Neural cell (in vitro differentiated cells): ENCODE measurements at regions not wholly inside any gene's neighbourhood (a gene's known extent, or its start where the extent isn't known, plus 50 kb on each side); places are given as distances from the start of the nearest gene placed in this dataset.

ENCODE experiments used
- H2AFZ ChIP-seq: fragments of 200-600, 300-800 bp; sonication (generic), shearing (Covaris generic); 2 replicates; pipeline ENCODE4 v1.6.0; 2014; ENCODE audit warnings: low read depth, mild to moderate bottlenecking, antibody characterized with exemption, low read length, moderate library complexity
- H3F3A ChIP-seq: fragments of 200-600 bp; shearing (Covaris generic); 2 replicates; pipeline ENCODE4 v1.6.1; 2016; ENCODE audit warnings: mild to moderate bottlenecking, moderate library complexity, mixed read lengths, antibody characterized with exemption, low read length; ENCODE audit not compliant: insufficient read depth, poor library complexity, severe bottlenecking
- H3K27ac ChIP-seq: fragments of 200-600, 300-800 bp; sonication (generic), shearing (Covaris generic); 2 replicates; pipeline ENCODE4 v1.5.1; 2014; ENCODE audit warnings: mild to moderate bottlenecking, low read length, moderate library complexity
- H3K27me3 ChIP-seq: fragments of 300-800, 200-600 bp; sonication (generic), shearing (Covaris generic); 2 replicates; pipeline ENCODE4 v1.6.0; 2014; ENCODE audit warnings: mild to moderate bottlenecking, low read depth, low read length, moderate library complexity; ENCODE audit not compliant: insufficient read depth
- H3K36me3 ChIP-seq: fragments of 300-800, 200-600 bp; sonication (generic), shearing (Covaris generic); 2 replicates; pipeline ENCODE4 v1.5.1; 2014; ENCODE audit warnings: mild to moderate bottlenecking, antibody characterized with exemption, low read length, moderate library complexity; ENCODE audit not compliant: insufficient read depth
- H3K4me2 ChIP-seq: fragments of 300-800, 200-600 bp; sonication (generic), shearing (Covaris generic); 2 replicates; pipeline ENCODE4 v1.6.0; 2014; ENCODE audit warnings: mild to moderate bottlenecking, low read length
- H3K4me3 ChIP-seq: fragments of 300-800, 200-600 bp; sonication (generic), shearing (Covaris generic); 2 replicates; pipeline ENCODE4 v1.5.1; 2014; ENCODE audit warnings: mild to moderate bottlenecking, low read length, moderate library complexity
- H3K79me2 ChIP-seq: fragments of 200-600 bp; shearing (Covaris generic); replicated peaks from 2 replicates; pipeline ENCODE4 v1.6.0; 2014; ENCODE audit warnings: mild to moderate bottlenecking, low read length, moderate library complexity; ENCODE audit not compliant: insufficient read depth
- H3K9ac ChIP-seq: fragments of 300-800, 200-600 bp; sonication (generic), shearing (Covaris generic); 2 replicates; pipeline ENCODE4 v1.6.1; 2016; ENCODE audit warnings: mild to moderate bottlenecking, low read length, mixed read lengths
- H3K9me2 ChIP-seq: fragments of 200-600 bp; shearing (Covaris generic); 2 replicates; pipeline ENCODE4 v1.6.1; 2016; ENCODE audit warnings: mild to moderate bottlenecking, low read length, mixed read lengths; ENCODE audit not compliant: insufficient read depth
- H3K9me3 ChIP-seq: fragments of 200-600, 300-800 bp; sonication (generic), shearing (Covaris generic); 2 replicates; pipeline ENCODE4 v1.6.1; 2016; ENCODE audit warnings: mild to moderate bottlenecking, mixed run types, low read length, moderate library complexity, mixed read lengths
- H4K20me1 ChIP-seq: fragments of 200-600 bp; shearing (Covaris generic); 2 replicates; pipeline ENCODE4 v1.6.1; 2016; ENCODE audit warnings: mild to moderate bottlenecking, mixed run types; ENCODE audit not compliant: insufficient read depth
- CTCF ChIP-seq: fragments of 450-650 bp; IDR thresholded peaks from 2 replicates; pipeline ENCODE4 v1.5.1; 2014; ENCODE audit warnings: antibody characterized with exemption, mild to moderate bottlenecking, moderate library complexity; ENCODE audit not compliant: poor library complexity, severe bottlenecking
- EP300 ChIP-seq: fragments of 450-650 bp; conservative IDR thresholded peaks from 2 replicates; pipeline ENCODE4 v1.6.1; 2014; ENCODE audit warnings: antibody characterized with exemption, mild to moderate bottlenecking, moderate library complexity; ENCODE audit not compliant: poor library complexity, severe bottlenecking
- EZH2 ChIP-seq: fragments of 200-600, 300-800 bp; shearing (Covaris generic), sonication (generic); IDR thresholded peaks from 2 replicates; pipeline ENCODE4 v1.6.1; 2014; ENCODE audit warnings: antibody characterized with exemption, low read length, borderline replicate concordance, mild to moderate bottlenecking; ENCODE audit not compliant: insufficient read depth, poor library complexity, severe bottlenecking
- MXI1 ChIP-seq: fragments of 450-650 bp; conservative IDR thresholded peaks from 2 replicates; pipeline ENCODE4 v1.6.1; 2014; ENCODE audit warnings: antibody characterized with exemption, mild to moderate bottlenecking; ENCODE audit not compliant: poor library complexity, severe bottlenecking
- POLR2AphosphoS5 ChIP-seq: IDR thresholded peaks from 2 replicates; pipeline ENCODE4 v1.6.1; 2012
- RAD21 ChIP-seq: fragments of 450-650 bp; conservative IDR thresholded peaks from 2 replicates; pipeline ENCODE4 v1.6.1; 2014; ENCODE audit warnings: antibody characterized with exemption, mild to moderate bottlenecking, moderate library complexity
- SMC3 ChIP-seq: fragments of 450-650 bp; conservative IDR thresholded peaks from 2 replicates; pipeline ENCODE4 v1.6.1; 2014; ENCODE audit warnings: antibody characterized with exemption, mild to moderate bottlenecking, moderate library complexity; ENCODE audit not compliant: poor library complexity
- TAF1 ChIP-seq: IDR thresholded peaks from 2 replicates; pipeline ENCODE4 v1.6.1; 2012; ENCODE audit warnings: low read depth
- TF ChIP-seq, protein P1 (sequence below): IDR thresholded peaks from 2 replicates; pipeline ENCODE4 v1.6.1; 2012; ENCODE audit warnings: borderline replicate concordance

GRCh38 chr19:28874742-28875141, 338.2 kb downstream of the UQCRFS1 start:
- Histone ChIP-seq H3K4me3 (no peak overlapping the region), H3K4me2 (no peak overlapping the region), H2AFZ (no peak overlapping the region), H3K9me3 (no peaks in the 10 kb centered on the region), H3K36me3 (no peaks in the 10 kb centered on the region), H3K79me2 (no peaks in the 10 kb centered on the region), H3K27ac (no peak overlapping the region), H3K27me3 (no peaks in the 10 kb centered on the region), H3K9me2 (no peaks in the 10 kb centered on the region), H4K20me1 (no peaks in the 10 kb centered on the region), H3K9ac (no peak overlapping the region), H3F3A (no peaks in the 10 kb centered on the region)
- TF ChIP-seq CTCF = no peak
- TF ChIP-seq, protein P1, sequence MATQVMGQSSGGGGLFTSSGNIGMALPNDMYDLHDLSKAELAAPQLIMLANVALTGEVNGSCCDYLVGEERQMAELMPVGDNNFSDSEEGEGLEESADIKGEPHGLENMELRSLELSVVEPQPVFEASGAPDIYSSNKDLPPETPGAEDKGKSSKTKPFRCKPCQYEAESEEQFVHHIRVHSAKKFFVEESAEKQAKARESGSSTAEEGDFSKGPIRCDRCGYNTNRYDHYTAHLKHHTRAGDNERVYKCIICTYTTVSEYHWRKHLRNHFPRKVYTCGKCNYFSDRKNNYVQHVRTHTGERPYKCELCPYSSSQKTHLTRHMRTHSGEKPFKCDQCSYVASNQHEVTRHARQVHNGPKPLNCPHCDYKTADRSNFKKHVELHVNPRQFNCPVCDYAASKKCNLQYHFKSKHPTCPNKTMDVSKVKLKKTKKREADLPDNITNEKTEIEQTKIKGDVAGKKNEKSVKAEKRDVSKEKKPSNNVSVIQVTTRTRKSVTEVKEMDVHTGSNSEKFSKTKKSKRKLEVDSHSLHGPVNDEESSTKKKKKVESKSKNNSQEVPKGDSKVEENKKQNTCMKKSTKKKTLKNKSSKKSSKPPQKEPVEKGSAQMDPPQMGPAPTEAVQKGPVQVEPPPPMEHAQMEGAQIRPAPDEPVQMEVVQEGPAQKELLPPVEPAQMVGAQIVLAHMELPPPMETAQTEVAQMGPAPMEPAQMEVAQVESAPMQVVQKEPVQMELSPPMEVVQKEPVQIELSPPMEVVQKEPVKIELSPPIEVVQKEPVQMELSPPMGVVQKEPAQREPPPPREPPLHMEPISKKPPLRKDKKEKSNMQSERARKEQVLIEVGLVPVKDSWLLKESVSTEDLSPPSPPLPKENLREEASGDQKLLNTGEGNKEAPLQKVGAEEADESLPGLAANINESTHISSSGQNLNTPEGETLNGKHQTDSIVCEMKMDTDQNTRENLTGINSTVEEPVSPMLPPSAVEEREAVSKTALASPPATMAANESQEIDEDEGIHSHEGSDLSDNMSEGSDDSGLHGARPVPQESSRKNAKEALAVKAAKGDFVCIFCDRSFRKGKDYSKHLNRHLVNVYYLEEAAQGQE = no peak
- no peak for TF ChIP-seq MXI1
- TF ChIP-seq TAF1 = no peak
- no peak for TF ChIP-seq RAD21
- no peak for TF ChIP-seq SMC3
- no peak for TF ChIP-seq EP300
- TF ChIP-seq EZH2 = no peak
- no peak for TF ChIP-seq POLR2AphosphoS5

DNA sequence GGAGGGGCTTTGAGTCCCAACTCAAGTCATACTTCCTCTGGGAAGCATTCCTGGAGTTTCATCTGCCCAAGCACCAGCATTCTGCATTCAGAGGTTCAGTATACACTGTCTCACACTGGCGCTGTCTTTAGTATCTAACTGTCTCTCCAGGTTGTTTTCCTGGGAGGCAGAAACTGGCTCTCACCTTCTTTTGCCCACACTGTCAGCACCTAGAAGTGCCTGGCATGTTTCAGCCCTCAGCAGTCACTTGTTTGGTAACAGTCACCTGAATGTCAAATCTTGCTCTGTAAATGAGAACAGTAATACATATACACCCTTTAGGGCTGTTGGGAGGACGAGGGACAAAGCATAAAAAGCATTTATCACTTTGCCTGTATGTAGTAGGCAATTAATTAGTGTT, 339.6 kb downstream of the UQCRFS1 start:
- no peak overlapping the region for H3K9ac ChIP-seq
- H3K36me3 ChIP-seq = no peaks in the 10 kb centered on the region
- TF ChIP-seq RAD21 (no peak), MXI1 (no peak), TAF1 (no peak), SMC3 (no peak), EP300 (no peak), POLR2AphosphoS5 (no peak), EZH2 (no peak), CTCF (no peak)
- TF ChIP-seq, protein P1 = no peak
- no peak overlapping the region for H3K27ac ChIP-seq
- no peaks in the 10 kb centered on the region for H3K27me3 ChIP-seq
- H3K79me2 ChIP-seq = no peaks in the 10 kb centered on the region
- no peaks in the 10 kb centered on the region for H3K9me3 ChIP-seq
- H4K20me1 ChIP-seq = no peaks in the 10 kb centered on the region
- H3F3A ChIP-seq = no peaks in the 10 kb centered on the region
- H2AFZ ChIP-seq = no peak overlapping the region
- H3K4me2 ChIP-seq = no peak overlapping the region
- no peaks in the 10 kb centered on the region for H3K9me2 ChIP-seq
- no peak overlapping the region for H3K4me3 ChIP-seq
